ENCODE measurements at regions not wholly inside any gene's neighbourhood (a gene's known extent, or its start where the extent isn't known, plus 50 kb on each side); places are given as distances from the start of the nearest gene placed in this dataset.

GRCh38 chr18:23353459-23353858 is 99.6 kb upstream of the RIOK3 start:
- H3K36me3 Mint-ChIP-seq, result peaks cover 30 to 53% (median 51%) of the 10 kb centered on the region in 3 donors

GRCh38 chr18:23354625-23355024 is 98.5 kb upstream of the RIOK3 start:
- DNase-seq, result no peak
- Mint-ChIP-seq H3K9me3 (peaks cover 0 to 10% (median 0%) of the 10 kb centered on the region in 6 donors), H3K4me3 (no peak overlapping the region), H3K27ac (peak overlapping the region in 2 of 6 donors; percentile 59 to 65), H3K4me1 (peaks cover 44 to 52% of the 10 kb centered on the region in 2 donors), H3K27me3 (ENCODE audit: low read depth in 3 of 3) (peaks cover 0 to 9% (median 2%) of the 10 kb centered on the region in 3 donors), H3K36me3 (peaks cover 29 to 42% (median 40%) of the 10 kb centered on the region in 3 donors)

More at GRCh38 chr18:23353459-23353858, 99.6 kb upstream of the RIOK3 start:
- DNase-seq, result no peak
- Mint-ChIP-seq H3K27ac (no peak overlapping the region), H3K27me3 (ENCODE audit: low read depth in 3 of 3) (peaks cover 0 to 9% (median 0%) of the 10 kb centered on the region in 3 donors), H3K4me1 (peaks cover 33 to 41% of the 10 kb centered on the region in 2 donors), H3K4me3 (no peak overlapping the region), H3K9me3 (peaks cover 0 to 11% (median 0%) of the 10 kb centered on the region in 6 donors)

DNA sequence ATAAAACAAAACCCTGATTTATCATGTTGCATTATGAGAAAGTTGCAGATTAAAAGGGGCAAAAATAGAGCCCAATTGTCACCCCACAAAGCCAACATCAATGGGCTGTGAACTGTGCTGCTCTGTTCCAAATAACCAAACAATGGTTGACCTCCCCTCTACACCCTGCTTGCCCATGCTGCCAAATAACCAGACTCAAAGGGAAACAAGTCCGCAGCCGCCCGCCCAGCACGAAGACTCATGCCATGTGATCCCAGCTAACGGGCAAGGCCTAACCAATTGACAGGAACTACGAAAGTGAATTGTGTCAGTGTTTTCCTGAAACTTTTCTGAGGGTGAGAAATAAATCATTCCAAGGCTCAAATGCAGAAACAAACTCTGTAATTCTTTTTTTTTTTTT is 97.9 kb upstream of the RIOK3 start:
- Mint-ChIP-seq H3K9me3 (peaks cover 0 to 4% (median 0%) of the 10 kb centered on the region in 6 donors), H3K4me3 (no peak overlapping the region), H3K4me1 (peaks cover 45 to 54% of the 10 kb centered on the region in 2 donors), H3K27me3 (ENCODE audit: low read depth in 3 of 3) (peaks cover 0 to 9% (median 2%) of the 10 kb centered on the region in 3 donors), H3K36me3 (peaks cover 23 to 36% (median 34%) of the 10 kb centered on the region in 3 donors), H3K27ac (no peak overlapping the region)
- DNase-seq, result no peak

GRCh38 chr18:23356424-23356823 is 96.7 kb upstream of the RIOK3 start:
- peaks cover 0 to 9% (median 2%) of the 10 kb centered on the region in 3 donors for H3K27me3 Mint-ChIP-seq (ENCODE audit: low read depth in 3 of 3)
- DNase-seq, result no peak
- peaks cover 45 to 54% of the 10 kb centered on the region in 2 donors for H3K4me1 Mint-ChIP-seq
- no peak overlapping the region for H3K4me3 Mint-ChIP-seq
- no peaks in the 10 kb centered on the region for H3K9me3 Mint-ChIP-seq
- H3K27ac Mint-ChIP-seq, result no peak overlapping the region
- peaks cover 18 to 32% (median 29%) of the 10 kb centered on the region in 3 donors for H3K36me3 Mint-ChIP-seq

GRCh38 chr18:23356915-23357601 is 96.0 kb upstream of the RIOK3 start:
- no peak for DNase-seq
- H3K36me3 Mint-ChIP-seq, result peaks cover 12 to 26% (median 23%) of the 10 kb centered on the region in 3 donors
- H3K27me3 Mint-ChIP-seq (ENCODE audit: low read depth in 3 of 3), result peaks cover 0 to 9% (median 2%) of the 10 kb centered on the region in 3 donors
- H3K4me1 Mint-ChIP-seq, result peaks cover 45 to 54% of the 10 kb centered on the region in 2 donors
- H3K9me3 Mint-ChIP-seq, result no peaks in the 10 kb centered on the region
- H3K4me3 Mint-ChIP-seq, result no peak overlapping the region
- peak overlapping the region in 3 of 6 donors; percentile 13 to 76 (median 16) for H3K27ac Mint-ChIP-seq

- DNase-seq, result no peak
- H3K9me3 Mint-ChIP-seq, result no peaks in the 10 kb centered on the region
- peaks cover 4 to 21% (median 17%) of the 10 kb centered on the region in 3 donors for H3K36me3 Mint-ChIP-seq
- peak overlapping the region; percentile 74 to 84 (median 80) for H3K4me3 Mint-ChIP-seq
- H3K27me3 Mint-ChIP-seq (ENCODE audit: low read depth in 3 of 3), result peaks cover 0 to 6% (median 2%) of the 10 kb centered on the region in 3 donors
- H3K27ac Mint-ChIP-seq, result peak overlapping the region; percentile 76 to 94 (median 90)
- H3K4me1 Mint-ChIP-seq, result peaks cover 45 to 48% of the 10 kb centered on the region in 2 donors
Measured at GRCh38 chr18:23357996-23358594, 95.0 kb upstream of the RIOK3 start.

DNA sequence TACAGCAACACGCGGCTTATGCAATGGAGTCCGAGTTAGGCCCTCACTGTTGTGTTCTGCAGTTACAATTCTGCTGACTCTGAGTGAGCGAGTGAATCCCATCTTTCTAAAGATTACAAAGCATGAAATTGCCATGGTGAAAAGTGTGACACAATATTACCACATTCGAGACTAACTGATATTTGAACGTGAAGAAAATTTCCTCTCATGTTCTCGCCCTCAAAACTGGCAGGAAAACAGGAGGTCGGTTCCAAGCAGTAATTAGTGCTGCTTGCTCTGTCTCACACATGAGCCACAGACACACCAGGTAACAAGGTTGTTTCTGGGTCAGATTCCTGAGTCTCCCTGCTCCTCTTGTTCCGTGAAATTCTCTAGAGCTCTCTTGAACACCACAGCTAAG is 93.7 kb upstream of the RIOK3 start:
- no peaks in the 10 kb centered on the region for H3K9me3 Mint-ChIP-seq
- H3K4me3 Mint-ChIP-seq, result peak overlapping the region in 1 of 5 donors; percentile 2

GRCh38 chr18:23363865-23364570 is 89.1 kb upstream of the RIOK3 start:
- DNase-seq, result no peak
- no peaks in the 10 kb centered on the region for H3K9me3 Mint-ChIP-seq
- peaks cover 0 to 3% (median 0%) of the 10 kb centered on the region in 3 donors for H3K27me3 Mint-ChIP-seq (ENCODE audit: low read depth in 3 of 3)
- peaks cover 7 to 8% of the 10 kb centered on the region in 2 donors for H3K4me1 Mint-ChIP-seq
- H3K36me3 Mint-ChIP-seq, result peaks cover 0 to 21% (median 14%) of the 10 kb centered on the region in 3 donors
- H3K27ac Mint-ChIP-seq, result no peak overlapping the region
- H3K4me3 Mint-ChIP-seq, result no peak overlapping the region

More for the DNA sequence above, 93.7 kb upstream of the RIOK3 start:
- Mint-ChIP-seq H3K36me3 (peaks cover 4 to 13% (median 12%) of the 10 kb centered on the region in 3 donors), H3K4me1 (peaks cover 40 to 42% of the 10 kb centered on the region in 2 donors), H3K27me3 (ENCODE audit: low read depth in 3 of 3) (peaks cover 2 to 6% (median 3%) of the 10 kb centered on the region in 3 donors), H3K27ac (peak overlapping the region in 4 of 6 donors; percentile 76 to 94 (median 90))
- no peak for DNase-seq

DNA sequence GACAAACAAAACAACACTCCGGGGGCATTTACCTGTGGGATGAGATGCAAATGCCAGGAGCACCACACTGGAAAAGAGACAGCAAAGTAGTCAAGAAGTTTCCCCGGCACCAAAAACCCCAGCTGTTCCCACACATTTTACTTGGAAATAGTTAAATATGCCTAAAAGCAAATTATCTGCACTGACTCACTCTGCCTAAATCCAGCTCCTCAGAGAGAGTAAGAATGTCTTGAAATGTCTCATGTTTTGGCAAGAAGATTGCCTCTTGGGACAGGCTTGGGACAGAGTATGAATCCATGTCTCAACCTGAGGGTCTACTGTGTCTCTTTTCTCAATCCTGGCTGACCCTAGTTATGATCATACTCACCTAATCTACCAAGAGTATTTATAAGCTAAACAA is 87.5 kb upstream of the RIOK3 start:
- Mint-ChIP-seq H3K4me3 (no peak overlapping the region), H3K27me3 (ENCODE audit: low read depth in 3 of 3) (peaks cover 0 to 3% (median 0%) of the 10 kb centered on the region in 3 donors), H3K9me3 (no peaks in the 10 kb centered on the region), H3K27ac (peak overlapping the region in 1 of 6 donors; percentile 57), H3K4me1 (no peaks in the 10 kb centered on the region), H3K36me3 (peaks cover 0 to 26% (median 14%) of the 10 kb centered on the region in 3 donors)
- no peak for DNase-seq

DNA sequence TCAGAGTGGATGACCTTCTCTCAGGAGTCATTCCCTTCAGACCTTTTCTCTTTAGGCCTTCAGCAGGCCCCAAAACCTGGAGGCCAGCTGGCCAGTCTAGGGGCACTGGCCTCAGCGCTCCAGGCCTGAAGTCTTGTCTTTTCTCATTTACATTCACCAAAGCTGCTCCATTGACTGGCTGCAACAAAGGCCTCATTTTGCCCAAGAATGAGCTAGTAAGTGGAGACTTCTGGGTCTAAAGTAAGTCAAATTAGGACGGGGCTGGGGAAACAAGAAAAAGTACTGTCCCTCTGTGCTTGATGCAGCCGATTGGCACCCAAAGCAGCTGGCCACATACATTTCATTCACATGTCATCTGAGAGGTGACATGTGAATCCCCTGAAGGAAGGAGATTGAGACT is 83.8 kb upstream of the RIOK3 start:
- no peak for DNase-seq
- Mint-ChIP-seq H3K27ac (no peak overlapping the region), H3K9me3 (no peaks in the 10 kb centered on the region), H3K4me3 (no peak overlapping the region), H3K4me1 (no peaks in the 10 kb centered on the region), H3K27me3 (ENCODE audit: low read depth in 3 of 3) (no peaks in the 10 kb centered on the region), H3K36me3 (peaks cover 0 to 25% (median 17%) of the 10 kb centered on the region in 3 donors)

GRCh38 chr18:23373570-23373969 is 79.5 kb upstream of the RIOK3 start:
- no peak overlapping the region for H3K27ac Mint-ChIP-seq
- H3K36me3 Mint-ChIP-seq, result peaks cover 0 to 18% (median 16%) of the 10 kb centered on the region in 3 donors
- DNase-seq, result no peak
- no peaks in the 10 kb centered on the region for H3K4me1 Mint-ChIP-seq
- no peak overlapping the region for H3K4me3 Mint-ChIP-seq
- no peaks in the 10 kb centered on the region for H3K9me3 Mint-ChIP-seq
- H3K27me3 Mint-ChIP-seq (ENCODE audit: low read depth in 3 of 3), result peaks cover 0 to 2% (median 0%) of the 10 kb centered on the region in 3 donors

- peaks cover 4 to 18% (median 18%) of the 10 kb centered on the region in 3 donors for H3K36me3 Mint-ChIP-seq
- peaks cover 0 to 2% (median 0%) of the 10 kb centered on the region in 3 donors for H3K27me3 Mint-ChIP-seq (ENCODE audit: low read depth in 3 of 3)
- no peak for DNase-seq
- no peak overlapping the region for H3K4me3 Mint-ChIP-seq
- H3K27ac Mint-ChIP-seq, result no peak overlapping the region
- H3K9me3 Mint-ChIP-seq, result no peaks in the 10 kb centered on the region
- peaks cover 0 to 2% of the 10 kb centered on the region in 2 donors for H3K4me1 Mint-ChIP-seq
Measured at GRCh38 chr18:23377669-23378301, 75.3 kb upstream of the RIOK3 start.

DNA sequence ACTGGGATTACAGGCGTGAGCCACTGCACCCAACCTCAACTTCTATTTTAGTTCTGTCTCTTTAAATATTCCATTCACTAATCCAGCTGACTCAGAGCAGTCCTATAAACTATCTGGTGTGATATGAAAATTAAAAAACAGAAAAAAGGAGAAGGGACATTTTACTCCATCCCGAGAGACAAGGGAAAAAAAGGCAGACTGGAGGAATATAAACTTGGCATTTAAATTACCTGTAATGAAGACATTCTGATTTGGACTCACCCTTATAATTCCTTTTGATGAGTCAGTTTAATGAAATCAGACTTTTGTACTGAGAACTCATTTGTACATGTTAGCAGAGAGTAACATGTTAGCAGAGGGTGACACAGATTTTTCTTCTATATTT is 74.8 kb upstream of the RIOK3 start:
- Mint-ChIP-seq H3K36me3 (peaks cover 4 to 23% (median 21%) of the 10 kb centered on the region in 3 donors), H3K4me3 (no peak overlapping the region), H3K9me3 (no peaks in the 10 kb centered on the region), H3K27ac (no peak overlapping the region), H3K4me1 (peaks cover 0 to 4% of the 10 kb centered on the region in 2 donors), H3K27me3 (ENCODE audit: low read depth in 3 of 3) (peaks cover 0 to 2% (median 0%) of the 10 kb centered on the region in 3 donors)
- DNase-seq, result no peak

Measured in immature natural killer cell (primary cell).